ENCODE measurements at regions not wholly inside any gene's neighbourhood (a gene's known extent, or its start where the extent isn't known, plus 50 kb on each side); places are given as distances from the start of the nearest gene placed in this dataset.

DNA sequence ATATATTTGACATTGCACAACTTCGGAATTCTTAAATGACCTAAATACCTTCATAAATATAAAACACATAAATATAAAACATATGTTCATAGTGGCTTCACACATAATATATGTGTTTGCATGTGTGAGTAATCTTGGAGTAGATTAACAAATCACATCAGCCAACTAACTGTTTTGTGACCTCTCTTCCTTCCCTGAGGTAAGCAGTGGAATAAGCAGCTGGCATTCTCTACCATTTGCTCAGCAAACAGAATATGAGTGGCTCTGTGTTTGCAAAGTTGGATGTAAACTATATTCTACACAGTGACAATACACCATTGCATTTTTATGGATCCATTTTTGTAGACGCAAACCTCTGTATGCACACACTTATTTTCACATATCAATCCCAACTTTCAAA, 189.9 kb downstream of the ACER2 start:
- TF ChIP-seq POLR2AphosphoS5 (IDR thresholded peaks at IDR 0.05; ENCODE audit: borderline replicate concordance, low read depth, low read length) (no peak), EZH2 (IDR thresholded peaks at IDR 0.05) (no peak)

Data from SK-N-MC (cell line).